HG03196 (cell line): ENCODE measurements at regions not wholly inside any gene's neighbourhood (a gene's known extent, or its start where the extent isn't known, plus 50 kb on each side); places are given as distances from the start of the nearest gene placed in this dataset.
"Not testable (repeated sequence)": the region's sequence is repeated elsewhere in the genome, so short reads cannot be mapped to it uniquely, and the experiment has no call there.

Source experiments
- ATAC-seq: cut with Tn5 transposase; IDR thresholded peaks from one replicate; pipeline ENCODE4 v1.9.1; 2021; ENCODE audit not compliant: unreplicated experiment

DNA sequence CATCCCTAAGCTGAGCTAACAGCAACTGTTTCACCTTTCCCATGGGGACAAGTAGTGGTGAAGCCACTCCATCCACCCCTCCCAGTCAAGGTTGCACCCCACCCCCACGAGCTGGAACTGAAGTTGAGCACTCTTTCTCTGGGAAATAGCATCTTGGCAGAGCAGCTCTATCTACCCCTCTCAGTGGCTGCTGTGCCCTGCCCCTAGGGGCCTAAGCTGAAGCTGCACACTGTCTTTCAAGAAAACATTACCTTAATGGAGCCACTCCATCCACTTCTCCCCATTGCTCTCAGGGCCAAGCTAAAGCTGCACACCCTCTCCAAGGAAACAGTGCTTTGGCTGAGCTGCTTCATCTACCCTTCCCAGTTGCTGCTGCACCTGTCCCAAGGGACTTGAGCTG lies 170.6 kb upstream of the CCDC196 start:
- ATAC-seq = no peak

DNA sequence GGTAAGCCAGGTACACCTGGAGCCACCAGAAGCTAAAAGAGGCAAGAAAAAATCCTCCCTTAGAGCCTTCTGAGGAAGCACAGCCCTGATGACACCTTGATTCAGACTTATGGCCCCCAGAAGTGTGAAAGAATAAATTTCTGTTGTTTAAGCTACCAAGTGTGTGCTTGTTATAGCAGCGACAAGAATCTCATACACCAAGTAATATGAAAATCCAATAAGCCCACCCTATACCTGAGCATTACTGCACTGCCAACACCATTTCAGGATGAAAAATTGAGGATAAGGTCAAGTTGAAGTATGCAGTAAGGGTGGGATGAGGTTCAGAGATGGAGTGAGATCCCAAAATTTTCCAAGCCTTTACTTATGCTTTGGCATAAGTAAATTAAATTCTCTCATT lies 163.6 kb upstream of the CCDC196 start:
- no peak for ATAC-seq

DNA sequence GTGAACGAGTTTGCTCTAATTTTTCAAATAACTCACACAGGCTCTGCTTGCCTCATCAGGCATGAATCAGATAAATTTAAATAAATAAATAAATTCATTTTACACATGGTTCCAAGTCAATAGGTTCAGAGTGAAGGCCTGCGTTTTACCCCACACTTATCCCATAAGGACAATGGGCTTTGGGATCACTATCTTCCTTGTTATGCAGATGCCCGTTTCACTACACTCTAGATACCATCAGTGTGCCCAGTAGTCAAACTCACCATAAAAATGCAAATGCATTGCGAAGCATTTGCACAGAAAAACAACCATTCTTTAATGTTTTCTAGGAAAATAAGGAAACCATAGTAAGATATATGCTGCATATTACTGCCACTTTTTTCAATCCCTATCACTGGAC lies 155.9 kb upstream of the CCDC196 start:
- ATAC-seq = no peak

DNA sequence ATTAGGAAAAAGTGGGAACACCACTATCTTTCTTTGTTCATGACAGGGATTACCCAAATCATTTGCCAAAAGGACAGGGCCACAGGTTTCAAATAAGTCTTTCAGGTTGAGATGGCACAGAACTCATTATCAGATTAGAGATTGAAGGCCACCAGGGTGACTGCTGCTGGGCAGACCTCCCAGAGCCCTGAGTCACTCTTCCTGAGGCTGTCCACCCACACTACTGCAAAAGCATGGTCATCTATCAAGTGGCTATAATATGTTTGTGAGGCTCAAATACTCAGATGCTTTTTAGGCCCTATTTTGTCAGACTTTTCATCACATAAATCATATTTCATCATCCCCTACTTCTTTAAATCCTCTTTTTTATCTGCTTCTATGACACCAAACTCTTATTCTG lies 155.3 kb upstream of the CCDC196 start:
- no peak for ATAC-seq

DNA sequence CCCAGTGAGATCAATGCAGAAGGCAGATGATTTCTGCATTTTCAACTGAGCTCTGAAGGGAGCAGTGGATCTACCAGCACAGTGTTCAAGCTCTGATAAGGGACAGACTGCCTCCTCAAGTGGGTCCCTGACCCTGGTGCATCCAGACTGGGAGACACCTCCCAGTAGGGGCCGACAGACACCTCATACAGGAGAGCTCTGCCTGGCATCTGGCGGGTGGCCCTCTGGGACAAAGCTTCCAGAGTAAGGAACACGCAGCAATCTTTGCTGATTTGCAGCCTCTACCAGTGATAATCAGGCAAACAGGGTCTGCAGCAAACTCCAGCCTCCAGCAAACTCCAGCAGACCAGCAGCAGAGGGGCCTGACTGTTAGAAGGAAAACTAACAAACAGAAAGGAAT lies 152.9 kb upstream of the CCDC196 start:
- ATAC-seq = not testable (repeated sequence)

DNA sequence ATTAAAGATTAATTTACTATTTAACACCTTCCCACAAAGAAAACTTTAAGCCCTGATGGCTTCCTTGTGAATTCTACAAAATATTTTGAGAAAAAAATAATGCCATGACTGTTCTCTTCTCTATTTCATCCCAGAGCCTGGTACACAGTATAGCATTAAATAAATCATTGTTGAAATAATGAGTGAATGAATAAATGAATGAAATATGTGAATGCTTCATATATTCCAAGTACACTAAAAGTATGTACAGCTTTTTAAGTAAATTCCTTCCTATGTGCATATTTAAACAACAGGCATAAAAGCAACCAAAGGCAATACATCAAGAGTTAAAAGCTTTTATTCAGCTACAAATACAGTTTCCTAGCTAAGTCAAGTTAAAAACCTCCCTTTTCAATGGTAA lies 144.9 kb upstream of the CCDC196 start:
- ATAC-seq = no peak

DNA sequence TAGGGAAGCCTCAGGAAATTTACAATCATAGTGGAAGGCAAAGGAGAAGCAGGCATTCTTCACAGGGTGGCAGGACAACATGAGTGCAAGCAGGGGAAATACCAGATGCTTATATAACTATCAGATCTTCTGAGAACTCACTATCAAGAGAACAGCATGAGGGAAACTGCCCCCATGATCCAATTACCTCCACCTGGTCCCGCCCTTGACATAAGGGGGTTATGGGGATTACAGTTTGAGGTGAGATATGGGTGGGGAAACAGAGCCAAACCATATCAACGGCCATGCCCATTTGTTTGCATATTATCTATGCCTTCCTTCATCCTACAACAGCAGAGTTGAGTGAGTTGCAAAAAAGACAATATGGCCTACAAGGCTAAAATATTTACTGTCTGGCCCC lies 140.2 kb upstream of the CCDC196 start:
- no peak for ATAC-seq

DNA sequence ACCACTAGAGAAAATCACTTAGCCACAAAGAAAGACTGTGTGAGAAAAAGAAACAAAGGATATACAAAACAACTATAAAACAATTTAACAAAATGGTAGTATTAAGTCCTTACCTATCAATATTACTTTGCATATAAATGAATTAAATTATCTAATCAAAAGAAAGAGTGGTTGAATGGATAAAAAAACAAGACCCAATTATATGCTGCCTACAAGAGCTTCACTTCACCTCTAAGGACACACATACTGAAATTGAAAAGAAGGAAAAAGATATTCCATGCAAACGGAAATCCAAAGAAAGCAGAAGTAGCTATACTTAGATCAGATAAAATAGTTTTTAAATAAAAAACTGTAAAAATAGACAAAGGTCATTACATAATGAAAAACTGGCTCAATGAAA lies 134.9 kb upstream of the CCDC196 start:
- ATAC-seq = no peak

DNA sequence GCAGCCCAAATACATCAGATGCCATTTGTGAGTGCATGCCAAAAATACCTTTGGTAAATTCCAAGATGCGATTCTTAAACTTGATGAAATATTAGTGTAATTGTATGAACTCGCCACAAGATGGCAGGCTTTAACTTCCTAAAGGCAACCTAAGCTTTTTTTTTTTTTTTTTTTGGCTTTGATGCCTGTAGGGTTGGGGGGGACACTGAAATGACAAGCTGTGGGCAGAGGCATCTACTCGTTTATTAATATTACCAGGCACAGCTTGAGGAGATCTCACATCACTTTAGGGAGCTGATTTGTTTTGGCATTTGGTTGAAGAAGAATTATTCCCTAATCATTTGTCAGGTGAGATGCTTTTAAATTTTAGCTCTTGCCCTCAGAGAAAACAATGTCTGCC lies 126.7 kb upstream of the CCDC196 start:
- ATAC-seq = no peak

DNA sequence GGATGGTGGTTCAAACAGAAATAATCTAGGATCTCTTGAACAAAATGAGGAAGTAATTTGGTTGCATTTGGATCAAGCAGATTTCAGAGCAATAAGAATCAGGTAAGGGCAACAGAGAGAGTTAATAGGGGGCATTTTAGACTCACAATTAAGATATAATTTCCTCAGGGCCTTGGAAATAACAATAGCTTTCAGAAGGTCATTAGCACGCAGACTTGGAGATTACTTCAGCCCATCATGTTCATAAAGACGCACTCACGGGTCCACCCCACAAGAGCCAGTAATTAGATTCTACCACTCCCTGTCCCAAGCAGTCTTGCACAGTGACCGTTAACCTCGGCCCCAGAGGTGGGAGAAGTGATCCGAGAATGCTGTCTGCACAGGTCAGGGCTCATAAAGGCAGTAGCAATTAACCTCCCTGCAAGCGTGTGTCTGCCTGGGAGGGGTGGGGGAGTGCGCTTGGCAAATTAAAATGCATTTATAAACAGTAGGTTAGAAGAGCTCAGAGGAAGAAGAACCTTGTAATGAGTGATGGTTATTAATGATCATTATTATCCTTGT lies 125.7 kb upstream of the CCDC196 start:
- no peak for ATAC-seq

DNA sequence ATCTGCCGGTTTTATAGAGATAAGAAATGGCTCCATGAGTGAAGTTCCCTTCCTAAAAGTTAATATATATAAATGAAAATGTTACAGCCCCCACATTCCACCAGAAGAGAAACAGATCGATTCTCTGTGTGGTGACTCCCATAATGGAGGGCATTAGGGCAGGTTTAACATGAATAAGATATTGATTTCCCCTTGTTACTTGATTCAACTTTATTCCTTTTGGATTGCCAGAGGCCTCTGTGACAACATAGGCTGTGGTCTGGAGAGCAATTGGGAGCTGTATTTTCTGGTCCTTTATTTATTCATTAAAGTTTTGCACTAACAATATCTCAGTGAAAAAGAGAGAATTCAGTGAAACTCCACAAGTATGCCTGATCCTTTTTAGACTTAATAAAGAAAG lies 125.2 kb upstream of the CCDC196 start:
- ATAC-seq = no peak

DNA sequence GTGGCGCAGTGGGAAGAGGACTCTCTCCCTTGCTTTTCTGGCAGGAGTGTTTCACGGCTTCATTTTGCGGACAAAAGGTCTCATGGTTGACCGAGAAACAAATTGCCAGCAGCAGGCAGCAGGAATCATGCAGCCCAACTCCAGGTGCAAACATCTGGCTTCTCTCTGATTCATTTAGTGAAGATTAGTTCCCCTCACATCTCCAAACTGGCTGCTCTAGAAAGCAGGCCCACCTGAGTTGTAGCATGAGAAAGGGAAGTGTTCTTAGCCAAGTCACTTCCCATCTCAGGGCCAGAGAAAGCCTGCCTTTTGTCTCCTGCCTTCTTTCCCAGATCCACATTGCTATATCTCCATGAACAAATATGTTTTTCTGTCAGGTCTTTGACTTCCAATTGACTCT lies 120.8 kb upstream of the CCDC196 start:
- no peak for ATAC-seq

DNA sequence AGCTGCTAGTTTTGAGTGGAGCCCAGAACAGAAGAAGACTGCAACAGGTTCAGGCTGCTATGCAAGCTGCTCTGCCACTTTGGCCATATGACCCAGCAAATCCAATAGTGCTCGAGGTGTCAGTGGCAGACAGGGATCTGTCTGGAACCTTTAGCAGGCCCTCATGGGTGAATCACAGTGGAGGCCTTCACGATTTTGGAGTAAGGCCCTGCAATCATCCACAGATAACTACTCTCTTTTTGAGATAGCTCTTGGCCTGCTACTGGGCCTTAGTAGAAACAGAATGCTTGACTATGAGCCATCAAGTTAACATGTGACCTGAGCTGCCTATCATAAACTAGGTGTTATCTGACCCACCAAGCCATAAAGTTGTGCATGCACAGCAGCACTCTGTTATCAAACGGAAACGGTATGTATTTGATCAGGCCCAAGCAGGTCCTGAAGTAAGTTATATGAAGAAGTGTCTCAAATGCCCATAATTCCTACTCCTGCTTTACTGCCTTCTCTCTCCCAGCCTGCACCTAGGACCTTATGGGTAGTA lies 116.9 kb upstream of the CCDC196 start:
- ATAC-seq = no peak

DNA sequence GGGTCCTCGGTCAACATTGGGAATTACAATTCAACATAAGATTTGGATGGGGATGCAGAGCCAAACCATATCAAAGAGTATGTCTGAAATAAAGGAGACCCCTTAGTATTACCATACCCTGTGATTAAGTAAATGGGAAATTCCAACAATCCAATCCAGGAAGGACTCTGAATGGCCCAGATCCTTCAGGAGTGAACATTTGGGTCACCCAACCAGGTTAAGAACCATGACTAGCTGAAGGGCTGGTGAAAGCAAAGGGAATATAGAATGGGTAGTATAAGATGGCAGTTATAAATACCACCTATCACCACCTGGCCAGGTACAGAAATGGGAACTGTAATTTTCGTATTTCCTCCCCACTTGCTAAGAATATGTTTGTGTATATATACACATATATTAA lies 114.4 kb upstream of the CCDC196 start:
- ATAC-seq = no peak

DNA sequence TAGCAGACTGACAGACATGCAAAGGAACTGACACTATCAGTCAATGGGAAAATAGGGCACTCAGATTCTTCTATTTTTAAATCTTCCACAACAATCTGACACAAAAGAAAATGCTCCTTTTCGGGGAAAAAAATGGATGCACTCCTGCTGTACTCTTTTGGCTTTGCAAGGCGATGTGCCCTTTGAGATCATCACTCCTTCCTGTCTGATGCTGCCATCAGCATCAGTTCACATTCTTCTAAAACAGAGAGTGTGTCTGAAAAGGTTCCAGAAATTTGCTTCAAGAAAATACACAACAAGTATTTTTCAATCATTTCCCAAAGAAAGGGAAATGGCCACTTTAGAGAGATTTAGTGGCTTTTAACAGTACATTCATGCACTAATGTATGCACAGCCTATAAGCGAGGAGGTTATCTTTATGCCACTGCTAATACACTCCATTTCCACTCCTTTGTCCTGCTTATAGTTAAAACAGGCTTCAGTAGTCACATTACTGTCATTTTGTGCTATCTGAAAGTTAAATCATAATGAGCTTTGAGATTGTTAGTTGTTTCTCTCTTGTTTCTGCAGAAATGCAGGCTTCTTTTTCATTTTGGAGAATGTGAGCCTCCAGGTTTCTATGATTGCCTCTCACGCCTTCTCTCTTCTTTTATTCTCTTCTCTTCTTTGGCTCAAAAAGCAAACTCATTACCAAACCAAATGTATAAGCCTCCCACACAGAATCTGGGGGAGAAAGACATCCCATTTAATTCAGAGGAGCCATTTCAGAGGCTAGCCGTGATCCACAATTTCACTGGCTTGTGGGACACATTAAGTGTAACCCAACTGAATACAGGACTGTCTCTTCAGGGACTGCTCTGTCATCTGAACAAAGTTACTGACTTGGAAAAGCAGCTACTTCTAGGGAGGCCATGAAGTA lies 110.9 kb upstream of the CCDC196 start:
- no peak for ATAC-seq

DNA sequence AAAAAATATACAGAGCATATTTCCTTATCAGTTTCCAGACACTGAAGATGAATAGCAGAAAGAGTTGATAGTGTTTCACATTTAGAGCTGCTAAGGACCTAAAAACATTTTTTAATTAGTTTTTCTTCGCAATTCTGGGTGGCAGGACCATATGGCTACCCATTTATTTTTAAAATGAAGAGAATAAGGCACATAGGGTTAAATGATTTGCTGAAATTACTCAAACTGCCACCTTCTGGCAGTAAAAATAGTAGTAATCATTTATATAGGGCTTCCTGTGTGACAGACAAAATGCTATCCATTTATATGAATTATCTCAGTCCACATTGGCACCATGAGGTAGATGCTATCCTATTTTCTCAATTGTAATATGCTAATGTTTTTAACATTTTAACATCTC lies 108.6 kb upstream of the CCDC196 start:
- ATAC-seq = no peak

DNA sequence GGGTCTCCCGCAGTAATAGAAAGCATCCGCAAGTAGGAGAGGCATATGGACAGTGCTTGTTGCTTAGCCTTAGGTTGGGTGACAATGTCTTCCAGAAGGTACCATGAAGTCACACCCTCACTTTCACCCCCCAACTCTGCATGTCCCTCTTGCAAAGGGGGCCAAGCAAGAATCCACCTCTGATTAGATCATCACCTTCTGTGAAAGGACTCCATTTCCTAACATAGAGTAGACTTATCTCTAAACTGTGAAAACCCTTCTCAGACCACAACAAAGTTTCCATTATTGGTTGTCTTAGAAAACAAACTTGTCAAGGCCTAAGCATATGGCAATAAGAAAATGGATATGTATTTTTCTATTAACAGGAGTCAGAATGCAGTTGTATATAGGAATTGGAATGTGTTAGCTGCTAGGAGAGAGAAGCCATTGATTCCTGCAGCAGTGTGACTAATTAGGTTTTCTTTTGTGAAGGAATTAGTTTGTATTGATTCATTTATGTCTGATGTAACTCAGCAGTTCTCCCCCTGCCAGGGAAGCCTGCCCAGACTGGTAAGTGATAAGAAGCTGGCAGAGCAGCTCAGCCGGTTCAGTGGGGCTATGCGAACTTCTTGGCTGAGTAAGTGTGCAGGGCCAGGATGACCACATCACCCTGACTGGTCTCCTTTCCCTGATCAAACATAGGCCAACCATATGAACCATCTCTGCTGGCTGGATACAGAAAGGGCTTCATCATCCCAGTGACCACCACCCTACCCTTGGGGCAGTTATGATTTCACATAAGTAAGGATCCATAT lies 107.3 kb upstream of the CCDC196 start:
- no peak for ATAC-seq

DNA sequence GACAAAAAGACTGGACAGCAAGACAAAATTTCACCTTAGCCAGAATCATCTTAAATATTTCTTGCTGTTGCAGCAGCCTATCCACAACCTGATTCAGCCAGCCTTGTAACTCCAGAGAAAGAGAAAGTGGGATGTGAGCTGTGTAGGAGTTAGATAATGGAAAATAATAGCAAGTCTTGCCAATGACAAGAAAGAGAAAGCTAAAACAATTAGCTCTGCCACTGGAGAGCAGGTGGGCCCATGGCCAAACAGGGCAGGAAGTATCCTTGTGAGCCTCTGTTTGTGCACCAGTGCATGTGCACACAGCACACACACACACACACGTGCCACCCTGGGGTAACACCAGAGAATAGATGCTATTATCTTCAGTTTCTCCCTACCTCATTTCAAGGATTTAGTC lies 106.0 kb upstream of the CCDC196 start:
- no peak for ATAC-seq

DNA sequence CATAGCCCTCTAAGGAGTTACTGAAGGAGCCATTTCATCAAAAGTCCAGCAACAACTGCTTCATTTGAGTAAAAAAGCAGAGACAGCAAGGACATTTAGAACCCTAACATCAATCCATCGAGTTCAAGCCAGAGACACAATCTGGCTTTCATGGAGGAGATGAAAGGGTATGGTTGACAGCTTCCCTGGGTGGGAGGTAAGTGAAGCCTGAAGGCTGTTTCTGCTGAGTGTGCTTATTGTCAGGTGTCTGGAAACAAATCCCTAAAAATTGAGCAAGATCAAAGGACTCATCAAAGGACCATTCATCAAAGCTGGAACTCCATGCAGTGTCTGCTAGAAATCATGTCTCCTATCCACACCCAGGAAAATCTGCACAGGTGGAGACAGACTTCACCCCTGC lies 104.4 kb upstream of the CCDC196 start:
- ATAC-seq = no peak

DNA sequence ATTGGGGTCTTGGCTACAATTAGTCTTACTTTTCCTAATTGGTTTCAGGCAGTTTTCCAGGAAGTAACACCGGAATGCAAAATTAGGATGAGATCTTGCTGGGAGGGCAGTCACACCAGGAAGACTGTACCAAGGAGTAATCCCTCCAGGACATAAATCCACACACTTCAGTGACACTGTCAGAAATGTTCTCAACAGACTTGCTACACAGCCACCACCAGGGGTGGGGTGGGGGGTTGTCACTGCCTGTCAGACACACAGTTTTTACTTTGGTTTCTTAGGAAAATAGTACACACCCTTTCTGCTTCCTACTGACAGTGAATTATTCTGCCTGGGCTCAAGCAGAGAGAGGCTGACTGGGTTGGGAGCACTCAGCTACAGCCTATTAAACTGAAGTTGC lies 102.9 kb upstream of the CCDC196 start:
- ATAC-seq = no peak

DNA sequence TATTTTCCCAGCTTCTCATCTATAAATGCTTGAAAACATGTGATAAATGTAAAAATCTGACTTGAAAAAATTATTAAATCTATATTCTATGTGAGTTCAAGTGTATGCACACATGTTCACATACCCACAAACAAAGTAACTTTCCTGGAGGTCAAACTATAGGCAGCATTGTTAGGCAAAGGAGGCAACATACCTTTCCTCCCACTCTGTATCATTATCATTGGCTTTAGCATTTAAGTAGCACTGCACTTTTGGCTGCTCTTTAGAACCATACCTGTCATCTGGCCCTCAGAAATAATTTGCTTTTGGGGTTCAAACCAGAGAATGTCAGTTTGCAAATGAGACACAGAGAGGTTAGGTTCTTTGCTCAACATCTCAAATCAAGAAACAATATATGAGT lies 102.4 kb upstream of the CCDC196 start:
- ATAC-seq = no peak

DNA sequence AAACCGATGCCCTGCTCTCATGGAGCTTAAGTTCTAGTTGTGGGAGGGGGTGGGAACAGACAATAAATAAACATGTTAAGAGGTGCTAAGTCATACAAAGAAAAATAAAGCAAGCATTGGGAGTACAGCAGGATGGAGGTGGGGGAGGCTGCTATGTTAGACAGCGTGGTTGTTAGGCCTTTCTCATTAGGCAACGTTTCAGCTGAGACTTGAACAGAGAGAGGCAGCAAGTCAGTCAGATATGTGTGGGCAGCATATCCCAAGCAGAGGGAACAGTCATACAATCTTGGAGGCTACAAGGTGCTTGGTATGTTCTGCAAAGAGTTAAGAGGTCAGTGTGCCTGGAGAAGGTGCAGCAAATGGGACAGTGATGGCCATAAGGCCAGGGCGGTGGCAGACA lies 97.7 kb upstream of the CCDC196 start:
- ATAC-seq = no peak
